Aorta (tissue), 5 donors: ENCODE measurements at regions not wholly inside any gene's neighbourhood (a gene's known extent, or its start where the extent isn't known, plus 50 kb on each side); places are given as distances from the start of the nearest gene placed in this dataset.

Experiments used
- ATAC-seq: fragments of 200-7000 bp; cut with Tn5 transposase; one replicate; pipeline ENCODE4 v1.9.1; 2022; ENCODE audit warnings: moderate library complexity; ENCODE audit not compliant: low FRiP score
- DNase-seq, 2 donors: peaks; one replicate each; pipeline ENCODE4 v3.0.0-alpha.2; 2020
- H3K27ac ChIP-seq, 2 donors: one replicate each; pipeline ENCODE4 v1.5.1; 2013; ENCODE audit warnings: low read length in 2 of 2, mild to moderate bottlenecking in 2 of 2, moderate library complexity in 2 of 2, control low read depth in 1 of 2, inconsistent platforms in 1 of 2, low read depth in 1 of 2
- H3K27me3 ChIP-seq, 2 donors: one replicate each; pipeline ENCODE4 v1.6.1; 2013; ENCODE audit warnings: control low read depth in 1 of 2, low read length in 1 of 2, mild to moderate bottlenecking in 1 of 2, moderate library complexity in 1 of 2; ENCODE audit not compliant: insufficient read depth in 2 of 2, control insufficient read depth in 1 of 2
- H3K36me3 ChIP-seq, 2 donors: one replicate each; pipeline ENCODE4 v1.6.1; 2013; ENCODE audit warnings: control low read depth in 1 of 2, low read length in 1 of 2, mild to moderate bottlenecking in 1 of 2; ENCODE audit not compliant: insufficient read depth in 2 of 2, control insufficient read depth in 1 of 2
- H3K4me1 ChIP-seq, 2 donors: one replicate each; pipeline ENCODE4 v1.6.1; 2013; ENCODE audit warnings: low read length in 2 of 2, control low read depth in 1 of 2, mild to moderate bottlenecking in 1 of 2, moderate library complexity in 1 of 2; ENCODE audit not compliant: insufficient read depth in 2 of 2, control insufficient read depth in 1 of 2
- H3K4me3 ChIP-seq, 2 donors: one replicate each; pipeline ENCODE4 v1.5.1; 2013; ENCODE audit warnings: low read length in 2 of 2, control low read depth in 1 of 2, mild to moderate bottlenecking in 1 of 2
- H3K9me3 ChIP-seq: one replicate; pipeline ENCODE4 v1.6.1; 2013; ENCODE audit warnings: mild to moderate bottlenecking, low read length; ENCODE audit not compliant: control insufficient read depth
- WGBS, 2 donors: extraction: QIAGEN DNeasy Blood & Tissue Kit; methylation state at CpG; one replicate each; pipeline ENCODE4 v1.1.7; 2013; 5-methylcytosine and 5-hydroxymethylcytosine counted together
- intact Hi-C, 2 donors: fragments of 100-400 bp; cut with DNase I; formaldehyde crosslinking; loops; one replicate each; pipeline versions ENCODE4 v1.14.2 to v1.15.0; 2022
- donor health status: healthy with polysubstance abuse.
- donor health status: Bipolar disorder and iron deficiency.
- donor health status: DM: no; HTN: no; CAD: no.
- donor health status: DM: no; HTN: no; CAD: no.
- donor health status: DM: yes; HTN: yes; CAD: no.

DNA sequence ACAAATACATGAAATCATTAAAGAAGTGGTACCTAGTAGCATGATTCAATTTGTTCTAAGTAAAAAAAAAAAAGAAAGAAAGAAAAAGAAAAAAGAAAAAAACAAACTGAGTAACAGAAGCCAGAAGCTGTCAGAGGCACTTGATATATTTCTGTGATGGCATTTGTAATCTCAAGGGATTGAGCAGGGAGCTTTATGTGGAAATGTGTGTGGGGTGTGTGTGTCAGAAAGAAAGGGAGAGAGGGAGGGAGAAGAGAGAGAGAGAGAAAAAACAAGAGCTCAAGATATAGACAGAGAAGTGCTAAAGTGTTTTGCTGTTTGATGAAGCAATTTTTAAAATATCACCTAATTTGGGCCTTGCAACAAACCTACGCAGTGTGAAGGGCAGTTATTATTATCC lies 357.6 kb upstream of the PCDH15 start:
- H3K27me3 ChIP-seq, result no peaks in the 10 kb centered on the region
- no peaks in the 10 kb centered on the region for H3K4me1 ChIP-seq
- intact Hi-C loops, result no loop called here
- DNase-seq (no peak), ATAC-seq (no peak)
- H3K36me3 ChIP-seq, result no peaks in the 10 kb centered on the region
- H3K27ac ChIP-seq, result no peak overlapping the region
- H3K4me3 ChIP-seq, result no peak overlapping the region
- 0 to 32% methylated on average over 1 of the region's 1 CpG for WGBS, 2 donors
- H3K9me3 ChIP-seq, result no peaks in the 10 kb centered on the region

DNA sequence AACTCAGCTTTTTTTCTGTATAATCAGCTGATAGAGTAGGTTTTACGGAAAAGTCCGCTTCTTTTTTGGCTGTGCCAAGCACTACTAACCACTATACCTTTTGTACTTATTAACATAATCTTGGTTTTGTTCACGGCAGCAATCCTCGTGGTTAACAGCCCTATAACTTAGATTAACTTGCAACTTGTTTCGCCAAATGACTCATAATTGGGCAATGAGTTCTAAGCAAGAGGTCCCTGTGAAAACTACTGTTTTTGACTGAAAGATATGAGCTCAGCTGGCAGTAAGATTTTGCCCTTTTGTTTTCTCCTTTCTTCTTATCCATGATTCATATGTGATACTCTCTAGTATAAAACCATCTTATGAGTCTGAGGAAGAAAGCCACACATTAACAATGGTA lies 345.0 kb upstream of the PCDH15 start:
- Histone ChIP-seq H3K9me3 (no peaks in the 10 kb centered on the region), H3K4me1 (no peaks in the 10 kb centered on the region), H3K27me3 (no peaks in the 10 kb centered on the region), H3K4me3 (no peak overlapping the region), H3K36me3 (no peaks in the 10 kb centered on the region), H3K27ac (no peak overlapping the region)
- DNase-seq, result no peak
- ATAC-seq, result no peak
- intact Hi-C loops, result no loop called here
- WGBS, 2 donors, result 49 to 64% methylated on average over 5 of the region's 5 CpGs

DNA sequence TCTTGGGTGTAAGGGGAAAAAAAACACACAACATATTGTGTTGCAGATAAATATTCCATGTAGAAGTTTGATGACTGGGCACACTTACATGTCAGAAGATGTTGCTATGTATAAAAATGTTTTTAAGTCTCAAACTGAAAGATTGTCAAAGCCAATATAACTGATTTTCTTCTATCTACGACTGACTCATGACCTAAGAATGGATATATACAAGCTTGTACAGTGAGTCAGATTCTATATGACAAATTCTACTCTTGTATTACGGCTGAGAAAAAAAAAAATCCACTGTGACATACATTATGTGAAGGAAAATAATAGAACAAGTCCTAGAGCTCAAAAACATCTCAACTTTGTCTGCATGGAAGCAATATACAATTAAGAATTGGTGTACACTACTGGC lies 343.0 kb upstream of the PCDH15 start:
- Histone ChIP-seq H3K36me3 (no peaks in the 10 kb centered on the region), H3K4me1 (no peaks in the 10 kb centered on the region), H3K4me3 (no peak overlapping the region), H3K27me3 (no peaks in the 10 kb centered on the region), H3K9me3 (no peaks in the 10 kb centered on the region), H3K27ac (no peak overlapping the region)
- DNase-seq (no peak), ATAC-seq (no peak)
- WGBS, 2 donors, result 57 to 67% methylated on average over 2 of the region's 2 CpGs
- intact Hi-C loops, result no loop called here

DNA sequence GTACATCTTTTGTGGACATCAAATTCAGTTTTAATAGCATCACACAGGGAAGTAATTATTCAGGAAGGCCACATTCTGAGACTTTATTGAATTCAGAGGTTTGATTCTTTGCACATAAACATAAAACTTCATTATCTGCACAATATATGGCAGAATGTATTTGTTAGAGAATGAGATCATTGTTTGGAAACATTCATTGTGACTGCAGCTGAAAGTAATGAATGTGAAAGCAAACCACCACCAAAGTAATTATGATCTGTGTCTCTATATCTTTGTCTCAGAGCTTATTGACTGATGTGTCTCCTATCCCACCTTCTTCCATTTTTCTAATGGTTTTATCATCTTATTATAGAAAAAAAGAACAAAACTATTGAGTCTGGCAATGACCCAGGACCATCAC lies 340.9 kb upstream of the PCDH15 start:
- Histone ChIP-seq H3K36me3 (no peaks in the 10 kb centered on the region), H3K27me3 (no peaks in the 10 kb centered on the region), H3K9me3 (no peaks in the 10 kb centered on the region), H3K4me3 (no peak overlapping the region), H3K27ac (no peak overlapping the region), H3K4me1 (no peaks in the 10 kb centered on the region)
- DNase-seq, result no peak
- ATAC-seq, result no peak
- intact Hi-C loops, result no loop called here

DNA sequence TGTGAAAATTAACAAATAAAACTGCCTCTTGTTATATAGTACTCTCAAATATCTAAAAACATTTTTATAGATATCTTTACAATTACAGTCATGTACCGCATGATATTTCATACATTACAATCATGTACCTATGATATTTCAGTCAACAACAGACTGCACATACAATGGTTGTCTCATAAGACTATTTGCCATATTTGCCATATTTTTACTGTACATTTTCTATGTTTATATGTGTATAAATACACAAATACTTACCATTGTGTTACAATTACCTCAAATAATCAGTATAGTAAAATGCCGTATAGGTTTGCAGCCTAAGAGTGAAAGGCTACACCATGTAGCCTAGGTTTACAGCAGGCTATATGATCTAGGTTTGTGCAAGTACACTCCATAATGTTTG lies 336.0 kb upstream of the PCDH15 start:
- 96 to 99% methylated on average over 2 of the region's 2 CpGs for WGBS, 2 donors
- no peak overlapping the region for H3K27ac ChIP-seq
- no peaks in the 10 kb centered on the region for H3K4me1 ChIP-seq
- no peak for DNase-seq
- no peaks in the 10 kb centered on the region for H3K36me3 ChIP-seq
- intact Hi-C loops, result no loop called here
- no peaks in the 10 kb centered on the region for H3K27me3 ChIP-seq
- no peak overlapping the region for H3K4me3 ChIP-seq
- no peak for ATAC-seq
- no peaks in the 10 kb centered on the region for H3K9me3 ChIP-seq

DNA sequence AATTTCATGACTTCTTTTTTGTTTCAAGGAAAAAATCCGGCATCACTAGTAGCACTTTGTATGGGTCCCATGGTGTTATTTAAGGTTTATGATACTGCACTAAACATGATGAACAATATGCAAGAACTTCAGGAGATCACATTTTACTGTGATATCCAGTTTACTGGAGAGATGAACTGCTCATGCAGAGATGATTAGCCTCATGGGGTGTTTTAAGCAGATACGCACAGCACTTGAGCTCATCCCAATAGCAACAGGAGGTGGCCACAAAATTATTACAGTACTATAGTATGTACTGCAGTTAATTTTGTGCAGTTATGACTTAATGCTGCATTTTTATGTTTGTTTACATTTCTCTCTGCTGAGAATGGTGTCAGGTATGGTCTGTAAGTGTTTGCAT lies 303.7 kb upstream of the PCDH15 start:
- H3K36me3 ChIP-seq, result no peaks in the 10 kb centered on the region
- no peaks in the 10 kb centered on the region for H3K4me1 ChIP-seq
- no peak overlapping the region for H3K27ac ChIP-seq
- H3K4me3 ChIP-seq, result no peak overlapping the region
- ATAC-seq (no peak), DNase-seq (no peak)
- H3K9me3 ChIP-seq, result no peaks in the 10 kb centered on the region
- WGBS, 2 donors, result 74 to 89% methylated on average over 2 of the region's 2 CpGs
- intact Hi-C loops, result no loop called here
- no peaks in the 10 kb centered on the region for H3K27me3 ChIP-seq

DNA sequence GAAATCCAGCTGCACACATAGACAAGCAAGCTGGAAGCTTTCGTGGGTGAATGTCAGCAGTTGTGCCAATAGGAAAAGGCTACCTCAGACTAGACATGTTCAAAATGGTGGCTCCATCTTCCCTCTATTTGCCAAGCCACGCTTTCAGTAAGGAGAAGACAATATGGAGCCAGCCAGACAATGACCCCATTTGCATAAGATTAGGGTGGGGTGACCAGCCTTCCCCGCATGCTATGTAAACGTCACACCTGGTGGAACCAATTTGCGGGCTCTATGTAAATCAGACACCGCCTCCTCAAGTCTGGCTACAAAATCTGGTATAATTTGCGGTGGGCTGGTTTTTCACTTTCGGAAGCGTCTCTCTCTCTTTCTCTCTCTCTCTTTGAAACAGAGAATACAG lies 297.4 kb upstream of the PCDH15 start:
- Histone ChIP-seq H3K4me3 (no peak overlapping the region), H3K9me3 (no peaks in the 10 kb centered on the region), H3K36me3 (no peaks in the 10 kb centered on the region), H3K27me3 (no peaks in the 10 kb centered on the region), H3K27ac (no peak overlapping the region), H3K4me1 (no peaks in the 10 kb centered on the region)
- DNase-seq (no peak), ATAC-seq (no peak)
- WGBS, 2 donors, result 84 to 88% methylated on average over 9 of the region's 9 CpGs
- intact Hi-C loops, result no loop called here

DNA sequence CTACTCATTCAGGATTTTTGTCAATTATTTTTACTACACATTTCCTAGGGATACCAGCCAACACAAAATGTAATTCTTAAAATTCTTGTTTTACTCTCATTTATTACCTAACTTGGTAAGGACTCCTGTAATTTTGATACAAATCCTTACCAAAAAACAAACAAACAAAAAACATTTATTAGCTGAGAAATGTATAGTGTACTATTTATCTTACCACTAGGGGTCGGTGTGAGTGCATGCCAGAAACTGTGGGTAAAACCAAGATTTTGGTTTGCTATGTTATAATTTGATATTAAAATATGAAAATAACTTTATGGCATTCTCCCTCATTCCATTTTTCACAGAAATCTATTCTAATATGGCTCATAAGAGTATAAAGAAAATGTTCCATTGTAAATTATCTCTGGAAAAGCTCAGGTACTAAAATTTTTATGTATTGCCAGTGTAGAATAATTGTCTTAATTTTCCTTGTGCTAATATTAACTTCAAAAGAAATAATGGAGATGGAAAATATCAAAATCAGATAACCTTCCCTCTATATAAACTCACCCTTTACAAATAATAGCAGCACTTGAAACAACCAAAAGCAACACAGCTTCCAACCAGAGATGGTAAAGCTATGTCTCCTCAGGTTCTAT lies 290.8 kb upstream of the PCDH15 start:
- Histone ChIP-seq H3K4me3 (no peak overlapping the region), H3K36me3 (no peaks in the 10 kb centered on the region), H3K27me3 (no peaks in the 10 kb centered on the region), H3K4me1 (no peaks in the 10 kb centered on the region), H3K9me3 (no peaks in the 10 kb centered on the region), H3K27ac (no peak overlapping the region)
- intact Hi-C loops, result no loop called here
- ATAC-seq (no peak), DNase-seq (no peak)
- 2 to 3% methylated on average over 1 of the region's 1 CpG for WGBS, 2 donors

DNA sequence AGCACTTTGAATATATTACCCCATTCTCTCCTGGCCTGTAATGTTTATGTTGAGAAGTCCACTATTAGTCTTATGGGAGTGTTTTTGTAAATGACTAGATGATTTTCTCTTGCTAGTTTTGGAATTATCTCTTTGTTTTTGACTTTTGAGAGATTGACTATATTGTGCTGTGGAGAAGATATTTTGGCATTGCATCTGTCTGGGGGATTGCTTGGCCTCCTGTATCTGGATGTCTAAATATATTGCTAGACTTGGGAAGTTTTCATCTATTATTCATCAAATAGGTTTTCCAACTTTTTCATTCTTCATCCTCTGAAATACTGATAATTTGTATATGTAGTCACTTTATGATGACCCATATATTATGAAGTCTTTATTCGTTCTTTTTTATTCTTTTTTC lies 277.1 kb upstream of the PCDH15 start:
- ATAC-seq (no peak), DNase-seq (no peak)
- H3K9me3 ChIP-seq, result no peaks in the 10 kb centered on the region
- H3K4me1 ChIP-seq, result no peaks in the 10 kb centered on the region
- peaks cover 0 to 2% of the 10 kb centered on the region in 2 donors for H3K27me3 ChIP-seq
- 40 to 56% methylated on average over 1 of the region's 1 CpG for WGBS, 2 donors
- H3K4me3 ChIP-seq, result no peak overlapping the region
- H3K36me3 ChIP-seq, result no peaks in the 10 kb centered on the region
- intact Hi-C loops, result no loop called here
- no peak overlapping the region for H3K27ac ChIP-seq
